ENCODE measurements at regions not wholly inside any gene's neighbourhood (a gene's known extent, or its start where the extent isn't known, plus 50 kb on each side); places are given as distances from the start of the nearest gene placed in this dataset.

DNA sequence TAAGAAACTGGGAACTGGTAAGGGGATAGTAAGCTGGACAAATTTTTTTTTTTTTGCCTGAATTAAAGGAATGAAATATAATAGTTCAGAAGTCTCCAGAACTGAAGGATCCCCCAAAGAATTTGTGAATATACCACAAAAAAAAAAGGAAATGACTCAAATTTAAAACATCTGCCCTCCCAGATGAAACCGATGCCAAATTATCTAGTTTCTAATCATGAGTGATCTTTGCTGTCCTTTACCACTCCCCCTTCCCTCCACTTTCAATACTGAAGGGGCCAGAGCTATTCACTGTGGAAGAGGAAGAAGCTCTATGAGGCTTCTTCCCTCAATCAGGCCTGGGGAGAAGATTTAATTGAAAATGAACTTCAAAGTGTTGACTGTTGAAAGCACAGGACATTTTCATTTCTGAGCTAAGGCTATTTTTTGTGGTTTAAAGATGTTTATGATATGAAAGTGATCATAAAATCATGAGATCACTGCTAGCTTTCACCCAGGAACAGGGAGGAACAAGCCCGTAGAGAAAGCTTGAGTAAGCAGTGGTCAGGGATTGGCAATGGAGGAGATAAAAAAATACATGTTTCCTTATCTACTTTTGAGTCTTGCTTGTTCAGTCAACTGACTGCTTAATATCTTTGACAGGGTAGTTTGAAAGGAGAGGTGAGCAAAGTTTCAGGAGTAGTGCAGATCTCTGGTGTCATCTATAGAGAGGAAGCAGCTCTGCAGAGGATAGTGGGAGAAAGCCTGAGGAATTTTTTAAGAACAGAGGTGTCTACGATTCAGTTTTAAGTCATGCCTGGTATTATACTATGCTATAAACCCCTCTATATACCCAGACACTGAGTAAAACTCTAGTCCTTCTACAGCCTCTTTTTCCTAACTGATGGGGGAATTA, 409.5 kb upstream of the FIGN start:
- Mint-ChIP-seq H3K27ac (no peak overlapping the region), H3K4me1 (no peaks in the 10 kb centered on the region), H3K27me3 (ENCODE audit: insufficient read depth) (no peaks in the 10 kb centered on the region), H3K9me3 (no peaks in the 10 kb centered on the region), H3K36me3 (ENCODE audit: low read depth) (no peaks in the 10 kb centered on the region), H3K4me3 (no peak overlapping the region)
- DNase-seq: no peak
- H3K4me1 ChIP-seq (ENCODE audit: control insufficient read depth, insufficient read depth, low read length): no peaks in the 10 kb centered on the region
- 87 to 94% methylated on average over 2 to 3 of the region's 3 CpGs for WGBS, 2 experiments (ENCODE audit: insufficient coverage in 1 of 2, insufficient read length in 1 of 2)
- no peaks in the 10 kb centered on the region for H3K36me3 ChIP-seq (ENCODE audit: control insufficient read depth, insufficient read depth, low read length)
- H3K27me3 ChIP-seq (ENCODE audit: control insufficient read depth, insufficient read depth, low read length, poor library complexity, severe bottlenecking): no peaks in the 10 kb centered on the region
- H3K27ac ChIP-seq (ENCODE audit: low read depth, low read length): no peak overlapping the region
- no peaks in the 10 kb centered on the region for H3K9me3 ChIP-seq (ENCODE audit: control insufficient read depth, low read length)
- TF ChIP-seq CTCF (conservative IDR thresholded peaks at IDR 0.05): no peak
- H3K4me3 ChIP-seq (ENCODE audit: low read length): no peak overlapping the region
- no peak overlapping the region for H3K9ac ChIP-seq (ENCODE audit: extremely low read depth, low read length, poor library complexity, severe bottlenecking)

GRCh38 chr2:164143183-164143930, 407.5 kb upstream of the FIGN start:
- no peaks in the 10 kb centered on the region for H3K27me3 Mint-ChIP-seq (ENCODE audit: insufficient read depth)
- WGBS, 2 experiments (ENCODE audit: insufficient coverage in 1 of 2, insufficient read length in 1 of 2): 94 to 97% methylated on average over 7 to 29 of the region's 29 CpGs
- no peaks in the 10 kb centered on the region for H3K36me3 ChIP-seq (ENCODE audit: control insufficient read depth, insufficient read depth, low read length)
- no peak for DNase-seq
- H3K4me3 Mint-ChIP-seq: no peak overlapping the region
- H3K4me3 ChIP-seq (ENCODE audit: low read length): no peak overlapping the region
- H3K4me1 ChIP-seq (ENCODE audit: control insufficient read depth, insufficient read depth, low read length): no peaks in the 10 kb centered on the region
- no peaks in the 10 kb centered on the region for H3K9me3 Mint-ChIP-seq
- H3K27me3 ChIP-seq (ENCODE audit: control insufficient read depth, insufficient read depth, low read length, poor library complexity, severe bottlenecking): no peaks in the 10 kb centered on the region
- H3K27ac Mint-ChIP-seq: no peak overlapping the region
- no peak overlapping the region for H3K9ac ChIP-seq (ENCODE audit: extremely low read depth, low read length, poor library complexity, severe bottlenecking)
- no peaks in the 10 kb centered on the region for H3K4me1 Mint-ChIP-seq
- no peak overlapping the region for H3K27ac ChIP-seq (ENCODE audit: low read depth, low read length)
- no peaks in the 10 kb centered on the region for H3K36me3 Mint-ChIP-seq (ENCODE audit: low read depth)
- TF ChIP-seq CTCF (conservative IDR thresholded peaks at IDR 0.05): no peak
- H3K9me3 ChIP-seq (ENCODE audit: control insufficient read depth, low read length): no peaks in the 10 kb centered on the region

DNA sequence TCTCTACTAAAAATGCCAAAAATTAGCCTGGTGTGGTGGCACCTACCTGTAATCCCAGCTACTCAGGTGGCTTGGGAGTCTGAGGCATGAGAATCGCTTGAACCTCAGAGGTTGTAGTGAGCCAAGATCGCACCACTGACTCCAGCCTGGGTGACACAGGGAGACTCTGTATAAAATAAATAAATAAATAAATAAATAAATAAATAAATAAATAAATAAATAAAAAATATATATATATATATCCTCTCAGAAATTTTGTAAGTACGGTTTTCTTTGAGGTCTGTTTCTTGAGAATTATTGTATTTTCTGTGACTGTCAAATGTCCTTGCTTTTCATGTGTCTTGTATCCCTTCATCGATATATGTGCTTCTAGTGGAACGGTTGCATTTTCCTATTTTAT, 406.9 kb upstream of the FIGN start:
- Mint-ChIP-seq H3K36me3 (ENCODE audit: low read depth) (no peaks in the 10 kb centered on the region), H3K27me3 (ENCODE audit: insufficient read depth) (no peaks in the 10 kb centered on the region), H3K4me3 (no peak overlapping the region), H3K27ac (no peak overlapping the region), H3K4me1 (no peaks in the 10 kb centered on the region), H3K9me3 (no peaks in the 10 kb centered on the region)
- Histone ChIP-seq H3K27me3 (ENCODE audit: control insufficient read depth, insufficient read depth, low read length, poor library complexity, severe bottlenecking) (no peaks in the 10 kb centered on the region), H3K9ac (ENCODE audit: extremely low read depth, low read length, poor library complexity, severe bottlenecking) (no peak overlapping the region), H3K36me3 (ENCODE audit: control insufficient read depth, insufficient read depth, low read length) (no peaks in the 10 kb centered on the region), H3K4me1 (ENCODE audit: control insufficient read depth, insufficient read depth, low read length) (no peaks in the 10 kb centered on the region), H3K4me3 (ENCODE audit: low read length) (no peak overlapping the region), H3K27ac (ENCODE audit: low read depth, low read length) (no peak overlapping the region), H3K9me3 (ENCODE audit: control insufficient read depth, low read length) (no peaks in the 10 kb centered on the region)
- no peak for DNase-seq
- 97% methylated on average over 5 of the region's 5 CpGs; no CpG with 5 or more reads in 1 of the 2 experiments for WGBS, 2 experiments (ENCODE audit: insufficient coverage in 1 of 2, insufficient read length in 1 of 2)
- no peak for TF ChIP-seq CTCF (conservative IDR thresholded peaks at IDR 0.05)

Measured in endodermal cell (in vitro differentiated cells).